HEK293 (cell line): ENCODE measurements at regions not wholly inside any gene's neighbourhood (a gene's known extent, or its start where the extent isn't known, plus 50 kb on each side); places are given as distances from the start of the nearest gene placed in this dataset.

Experiments used
- CTCF ChIA-PET: fragments of 350-600 bp; formaldehyde crosslinking; extraction: SDS; loops from one replicate; lab custom pipeline; 2021; ENCODE audit warnings: antibody characterized with exemption; lab: Yijun Ruan, JAX
- POLR2A ChIA-PET: fragments of 300-600 bp; formaldehyde crosslinking; extraction: SDS; loops from one replicate; lab custom pipeline; 2020; ENCODE audit warnings: antibody characterized with exemption, inconsistent platforms; lab: Yijun Ruan, JAX
- H3K27ac ChIP-seq: fragments of 200-500 bp; sonication (Bioruptor generic); 2 replicates; pipeline ENCODE4 v1.5.1; 2014; ENCODE audit warnings: low read depth, low read length, control low read depth, inconsistent platforms; ENCODE audit errors: extremely low read depth
- H3K36me3 ChIP-seq, 2 experiments: fragments of 200-500 bp in 1 of 2; sonication (Bioruptor generic) in 1 of 2; 1 replicate in 1 of 2; 2 replicates in 1 of 2; pipeline ENCODE4 v1.5.1; 2014 to 2017; ENCODE audit warnings: inconsistent platforms in 2 of 2, low read length in 2 of 2; ENCODE audit not compliant: control insufficient read depth in 2 of 2, insufficient read depth in 1 of 2
- H3K4me1 ChIP-seq: fragments of 200-500 bp; sonication (Bioruptor generic); 2 replicates; pipeline ENCODE4 v1.5.1; 2014; ENCODE audit warnings: mild to moderate bottlenecking, low read length, inconsistent platforms; ENCODE audit not compliant: control insufficient read depth, insufficient read depth
- H3K4me3 ChIP-seq: 2 replicates; pipeline ENCODE4 v1.5.1; 2011; ENCODE audit warnings: low read depth, mild to moderate bottlenecking, control low read depth, low read length, moderate library complexity
- H3K9me3 ChIP-seq: fragments of 200-500 bp; sonication (Bioruptor generic); 2 replicates; pipeline ENCODE4 v1.5.1; 2014; ENCODE audit warnings: low read depth, low read length, inconsistent platforms; ENCODE audit not compliant: control insufficient read depth, insufficient read depth
- KLF10 ChIP-seq: fragments of 450-650 bp; IDR thresholded peaks from 2 replicates; pipeline ENCODE4 v1.5.1; 2018; ENCODE audit warnings: missing biosample characterization, mild to moderate bottlenecking, missing genetic modification characterization
- KLF7 ChIP-seq: fragments of 450-650 bp; formaldehyde crosslinking; IDR thresholded peaks from 2 replicates; pipeline ENCODE4 v1.5.1; 2016; ENCODE audit warnings: missing biosample characterization, missing genetic modification characterization, borderline replicate concordance
- OSR2 ChIP-seq: fragments of 450-650 bp; formaldehyde crosslinking; IDR thresholded peaks from 2 replicates; pipeline ENCODE4 v1.5.1; 2016; ENCODE audit warnings: missing biosample characterization, missing genetic modification characterization
- SP2 ChIP-seq: fragments of 450-650 bp; formaldehyde crosslinking; IDR thresholded peaks from 2 replicates; pipeline ENCODE4 v1.5.1; 2016; ENCODE audit warnings: missing biosample characterization, missing genetic modification characterization
- ZBTB1 ChIP-seq: fragments of 450-650 bp; formaldehyde crosslinking; IDR thresholded peaks from 2 replicates; pipeline ENCODE4 v1.5.1; 2016; ENCODE audit warnings: missing biosample characterization, missing genetic modification characterization
- ZBTB21 ChIP-seq: fragments of 450-650 bp; formaldehyde crosslinking; IDR thresholded peaks from 2 replicates; pipeline ENCODE4 v1.5.1; 2017; ENCODE audit warnings: missing biosample characterization, missing genetic modification characterization
- ZFP3 ChIP-seq: fragments of 450-650 bp; formaldehyde crosslinking; IDR thresholded peaks from 2 replicates; pipeline ENCODE4 v1.5.1; 2016; ENCODE audit warnings: low read depth, missing biosample characterization, missing genetic modification characterization
- ZNF324 ChIP-seq: fragments of 450-650 bp; formaldehyde crosslinking; IDR thresholded peaks from 2 replicates; pipeline ENCODE4 v1.5.1; 2016; ENCODE audit warnings: missing biosample characterization, missing genetic modification characterization
- ZNF341 ChIP-seq: fragments of 450-650 bp; formaldehyde crosslinking; IDR thresholded peaks from 2 replicates; pipeline ENCODE4; 2016; ENCODE audit warnings: low read depth, missing biosample characterization, missing genetic modification characterization
- ZNF530 ChIP-seq: fragments of 450-650 bp; formaldehyde crosslinking; IDR thresholded peaks from 2 replicates; pipeline ENCODE4 v1.5.1; 2016; ENCODE audit warnings: low read depth, missing biosample characterization, missing genetic modification characterization
- ZNF549 ChIP-seq: fragments of 450-650 bp; IDR thresholded peaks from 2 replicates; pipeline ENCODE4 v1.5.1; 2018; ENCODE audit warnings: missing biosample characterization, missing genetic modification characterization, mild to moderate bottlenecking, inconsistent platforms, moderate library complexity
- ZNF623 ChIP-seq: fragments of 450-650 bp; formaldehyde crosslinking; IDR thresholded peaks from 2 replicates; pipeline ENCODE4 v1.5.1; 2016; ENCODE audit warnings: missing biosample characterization, missing genetic modification characterization
- ZNF777 ChIP-seq: fragments of 450-650 bp; formaldehyde crosslinking; IDR thresholded peaks from 2 replicates; pipeline ENCODE4 v1.5.1; 2017; ENCODE audit warnings: missing biosample characterization, missing genetic modification characterization, borderline replicate concordance
- TF ChIP-seq, protein P1 (sequence below): fragments of 450-650 bp; formaldehyde crosslinking; IDR thresholded peaks from 2 replicates; pipeline ENCODE4 v1.5.1; 2016; ENCODE audit warnings: missing biosample characterization, missing genetic modification characterization, borderline replicate concordance
- TF ChIP-seq, protein P2 (sequence below): fragments of 450-650 bp; formaldehyde crosslinking; IDR thresholded peaks from 2 replicates; pipeline ENCODE4 v1.5.1; 2016; ENCODE audit warnings: missing biosample characterization, missing genetic modification characterization
- TF ChIP-seq, protein P3 (sequence below): fragments of 450-650 bp; formaldehyde crosslinking; IDR thresholded peaks from 2 replicates; pipeline ENCODE4 v1.5.0; 2017; ENCODE audit warnings: missing biosample characterization, missing genetic modification characterization, borderline replicate concordance
- TF ChIP-seq, protein P4 (sequence below): fragments of 450-650 bp; formaldehyde crosslinking; IDR thresholded peaks from 2 replicates; pipeline ENCODE4 v1.5.1; 2016; ENCODE audit warnings: missing biosample characterization, missing genetic modification characterization

DNA sequence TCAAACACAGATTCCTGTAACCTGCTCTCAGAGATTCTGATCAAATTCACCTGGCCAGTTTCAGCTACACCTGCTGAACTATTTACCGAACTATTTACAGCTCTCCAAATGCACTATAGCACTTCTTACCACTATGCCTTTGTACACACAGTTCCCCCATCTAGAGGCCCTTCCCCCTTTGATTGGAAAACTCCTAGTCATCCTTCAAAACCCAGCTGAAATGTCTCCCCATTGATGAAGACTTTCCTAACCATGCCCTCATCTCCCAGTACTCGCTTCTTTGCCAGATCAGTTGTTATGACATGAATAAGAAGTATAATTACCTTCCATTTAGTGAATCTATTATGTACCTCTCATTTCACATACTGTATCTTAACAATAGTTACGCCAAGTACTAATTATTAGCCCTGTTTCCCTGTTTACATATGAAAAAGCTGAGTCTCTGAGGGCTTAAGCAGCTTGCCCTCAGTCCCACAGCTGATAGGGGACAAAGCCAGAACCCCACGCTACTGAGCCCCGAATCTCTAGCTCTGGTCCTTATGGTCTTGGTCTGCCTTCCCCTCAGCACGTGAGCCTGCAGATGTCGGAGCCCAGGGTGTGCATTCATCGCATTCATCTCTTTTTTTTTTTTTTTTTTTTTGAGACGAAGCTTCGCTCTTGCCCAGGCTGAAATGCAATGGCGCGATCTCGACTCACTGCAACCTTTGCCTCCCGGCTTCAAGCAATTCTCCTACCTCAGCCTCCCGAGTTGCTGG, 64.7 kb upstream of the ASAP2 start:
- ChIA-PET CTCF (interaction anchor here (0.6 to 4.1 kb wide), 26 partner anchors 11 to 1921 kb away, joined by 3 to 25 read pairs (median 4); no protein-coding TSS in a partner anchor), POLR2A (interaction anchor here (1.3 kb wide), 1 partner anchor 15 kb away, joined by 3 read pairs; no protein-coding TSS in a partner anchor)
- no peaks in the 10 kb centered on the region for H3K9me3 ChIP-seq
- H3K36me3 ChIP-seq: no peaks in the 10 kb centered on the region
- H3K4me3 ChIP-seq: no peak overlapping the region
- H3K4me1 ChIP-seq: peaks cover 2% of the 10 kb centered on the region; the same call in 1 of the 2 replicates
- H3K27ac ChIP-seq: no peak overlapping the region
- TF ChIP-seq ZNF324 (tag by site-specific recombination) (no peak), ZFP3 (tag by site-specific recombination) (peak; percentile 87)
- TF ChIP-seq, all 188 proteins: peak for 1

DNA sequence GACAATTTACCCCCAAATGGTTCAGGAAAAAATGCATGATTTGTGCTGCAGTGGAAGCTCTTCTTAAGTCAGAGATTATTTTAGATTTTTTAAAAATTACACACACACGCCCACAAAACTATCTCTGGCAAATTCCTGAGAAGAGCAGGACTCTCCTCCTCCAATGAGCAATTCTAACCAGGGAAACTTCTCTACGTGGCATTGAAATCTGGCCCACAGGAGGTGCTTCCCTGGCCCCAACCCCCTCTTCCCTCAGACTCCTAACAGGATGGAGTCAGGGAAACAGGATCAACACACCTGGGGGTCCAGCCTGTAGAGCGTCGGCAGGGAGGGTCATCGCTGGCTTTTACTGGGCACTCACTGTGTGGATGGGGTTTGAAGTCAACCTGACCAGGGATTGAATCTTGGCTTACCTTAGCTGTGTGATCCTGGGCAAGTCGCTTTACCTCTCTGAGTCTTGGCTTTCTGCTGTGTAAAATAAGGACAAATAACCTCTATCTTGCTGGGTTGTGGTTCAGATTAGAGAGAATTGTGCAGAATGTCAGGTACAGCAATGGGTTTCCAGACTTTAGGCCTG, 65.4 kb upstream of the ASAP2 start:
- ChIA-PET CTCF (interaction anchor here (0.6 to 4.1 kb wide), 14 partner anchors 16 to 320 kb away, joined by 3 to 25 read pairs (median 4); no protein-coding TSS in a partner anchor), POLR2A (interaction anchor here (0.7 kb wide), 1 partner anchor 197 kb away, joined by 3 read pairs; no protein-coding TSS in a partner anchor)
- H3K9me3 ChIP-seq: no peaks in the 10 kb centered on the region
- TF ChIP-seq ZBTB21 (tag by site-specific recombination) (no peak), KLF10 (tag by site-specific recombination) (no peak), ZNF530 (tag by site-specific recombination) (no peak), SP2 (tag by site-specific recombination) (no peak), ZNF777 (tag by site-specific recombination) (no peak), ZNF623 (tag by site-specific recombination) (no peak), ZNF341 (tag by site-specific recombination) (no peak), KLF7 (tag by site-specific recombination) (no peak), OSR2 (no peak), ZNF549 (tag by site-specific recombination) (no peak), ZBTB1 (no peak)
- TF ChIP-seq, protein P1, sequence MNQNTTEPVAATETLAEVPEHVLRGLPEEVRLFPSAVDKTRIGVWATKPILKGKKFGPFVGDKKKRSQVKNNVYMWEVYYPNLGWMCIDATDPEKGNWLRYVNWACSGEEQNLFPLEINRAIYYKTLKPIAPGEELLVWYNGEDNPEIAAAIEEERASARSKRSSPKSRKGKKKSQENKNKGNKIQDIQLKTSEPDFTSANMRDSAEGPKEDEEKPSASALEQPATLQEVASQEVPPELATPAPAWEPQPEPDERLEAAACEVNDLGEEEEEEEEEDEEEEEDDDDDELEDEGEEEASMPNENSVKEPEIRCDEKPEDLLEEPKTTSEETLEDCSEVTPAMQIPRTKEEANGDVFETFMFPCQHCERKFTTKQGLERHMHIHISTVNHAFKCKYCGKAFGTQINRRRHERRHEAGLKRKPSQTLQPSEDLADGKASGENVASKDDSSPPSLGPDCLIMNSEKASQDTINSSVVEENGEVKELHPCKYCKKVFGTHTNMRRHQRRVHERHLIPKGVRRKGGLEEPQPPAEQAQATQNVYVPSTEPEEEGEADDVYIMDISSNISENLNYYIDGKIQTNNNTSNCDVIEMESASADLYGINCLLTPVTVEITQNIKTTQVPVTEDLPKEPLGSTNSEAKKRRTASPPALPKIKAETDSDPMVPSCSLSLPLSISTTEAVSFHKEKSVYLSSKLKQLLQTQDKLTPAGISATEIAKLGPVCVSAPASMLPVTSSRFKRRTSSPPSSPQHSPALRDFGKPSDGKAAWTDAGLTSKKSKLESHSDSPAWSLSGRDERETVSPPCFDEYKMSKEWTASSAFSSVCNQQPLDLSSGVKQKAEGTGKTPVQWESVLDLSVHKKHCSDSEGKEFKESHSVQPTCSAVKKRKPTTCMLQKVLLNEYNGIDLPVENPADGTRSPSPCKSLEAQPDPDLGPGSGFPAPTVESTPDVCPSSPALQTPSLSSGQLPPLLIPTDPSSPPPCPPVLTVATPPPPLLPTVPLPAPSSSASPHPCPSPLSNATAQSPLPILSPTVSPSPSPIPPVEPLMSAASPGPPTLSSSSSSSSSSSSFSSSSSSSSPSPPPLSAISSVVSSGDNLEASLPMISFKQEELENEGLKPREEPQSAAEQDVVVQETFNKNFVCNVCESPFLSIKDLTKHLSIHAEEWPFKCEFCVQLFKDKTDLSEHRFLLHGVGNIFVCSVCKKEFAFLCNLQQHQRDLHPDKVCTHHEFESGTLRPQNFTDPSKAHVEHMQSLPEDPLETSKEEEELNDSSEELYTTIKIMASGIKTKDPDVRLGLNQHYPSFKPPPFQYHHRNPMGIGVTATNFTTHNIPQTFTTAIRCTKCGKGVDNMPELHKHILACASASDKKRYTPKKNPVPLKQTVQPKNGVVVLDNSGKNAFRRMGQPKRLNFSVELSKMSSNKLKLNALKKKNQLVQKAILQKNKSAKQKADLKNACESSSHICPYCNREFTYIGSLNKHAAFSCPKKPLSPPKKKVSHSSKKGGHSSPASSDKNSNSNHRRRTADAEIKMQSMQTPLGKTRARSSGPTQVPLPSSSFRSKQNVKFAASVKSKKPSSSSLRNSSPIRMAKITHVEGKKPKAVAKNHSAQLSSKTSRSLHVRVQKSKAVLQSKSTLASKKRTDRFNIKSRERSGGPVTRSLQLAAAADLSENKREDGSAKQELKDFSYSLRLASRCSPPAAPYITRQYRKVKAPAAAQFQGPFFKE: no peak
- TF ChIP-seq, protein P2, sequence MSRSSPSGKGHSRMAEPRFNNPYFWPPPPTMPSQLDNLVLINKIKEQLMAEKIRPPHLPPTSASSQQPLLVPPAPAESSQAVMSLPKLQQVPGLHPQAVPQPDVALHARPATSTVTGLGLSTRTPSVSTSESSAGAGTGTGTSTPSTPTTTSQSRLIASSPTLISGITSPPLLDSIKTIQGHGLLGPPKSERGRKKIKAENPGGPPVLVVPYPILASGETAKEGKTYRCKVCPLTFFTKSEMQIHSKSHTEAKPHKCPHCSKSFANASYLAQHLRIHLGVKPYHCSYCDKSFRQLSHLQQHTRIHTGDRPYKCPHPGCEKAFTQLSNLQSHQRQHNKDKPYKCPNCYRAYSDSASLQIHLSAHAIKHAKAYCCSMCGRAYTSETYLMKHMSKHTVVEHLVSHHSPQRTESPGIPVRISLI (tag by site-specific recombination): no peak
- TF ChIP-seq, protein P3, sequence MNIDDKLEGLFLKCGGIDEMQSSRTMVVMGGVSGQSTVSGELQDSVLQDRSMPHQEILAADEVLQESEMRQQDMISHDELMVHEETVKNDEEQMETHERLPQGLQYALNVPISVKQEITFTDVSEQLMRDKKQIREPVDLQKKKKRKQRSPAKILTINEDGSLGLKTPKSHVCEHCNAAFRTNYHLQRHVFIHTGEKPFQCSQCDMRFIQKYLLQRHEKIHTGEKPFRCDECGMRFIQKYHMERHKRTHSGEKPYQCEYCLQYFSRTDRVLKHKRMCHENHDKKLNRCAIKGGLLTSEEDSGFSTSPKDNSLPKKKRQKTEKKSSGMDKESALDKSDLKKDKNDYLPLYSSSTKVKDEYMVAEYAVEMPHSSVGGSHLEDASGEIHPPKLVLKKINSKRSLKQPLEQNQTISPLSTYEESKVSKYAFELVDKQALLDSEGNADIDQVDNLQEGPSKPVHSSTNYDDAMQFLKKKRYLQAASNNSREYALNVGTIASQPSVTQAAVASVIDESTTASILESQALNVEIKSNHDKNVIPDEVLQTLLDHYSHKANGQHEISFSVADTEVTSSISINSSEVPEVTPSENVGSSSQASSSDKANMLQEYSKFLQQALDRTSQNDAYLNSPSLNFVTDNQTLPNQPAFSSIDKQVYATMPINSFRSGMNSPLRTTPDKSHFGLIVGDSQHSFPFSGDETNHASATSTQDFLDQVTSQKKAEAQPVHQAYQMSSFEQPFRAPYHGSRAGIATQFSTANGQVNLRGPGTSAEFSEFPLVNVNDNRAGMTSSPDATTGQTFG (tag by site-specific recombination): no peak
- TF ChIP-seq, protein P4, sequence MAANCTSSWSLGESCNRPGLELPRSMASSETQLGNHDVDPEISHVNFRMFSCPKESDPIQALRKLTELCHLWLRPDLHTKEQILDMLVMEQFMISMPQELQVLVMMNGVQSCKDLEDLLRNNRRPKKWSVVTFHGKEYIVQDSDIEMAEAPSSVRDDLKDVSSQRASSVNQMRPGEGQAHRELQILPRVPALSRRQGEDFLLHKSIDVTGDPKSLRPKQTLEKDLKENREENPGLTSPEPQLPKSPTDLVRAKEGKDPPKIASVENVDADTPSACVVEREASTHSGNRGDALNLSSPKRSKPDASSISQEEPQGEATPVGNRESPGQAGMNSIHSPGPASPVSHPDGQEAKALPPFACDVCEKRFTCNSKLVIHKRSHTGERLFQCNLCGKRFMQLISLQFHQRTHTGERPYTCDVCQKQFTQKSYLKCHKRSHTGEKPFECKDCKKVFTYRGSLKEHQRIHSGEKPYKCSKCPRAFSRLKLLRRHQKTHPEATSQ (tag by site-specific recombination): no peak
- H3K4me1 ChIP-seq: peaks cover 2% of the 10 kb centered on the region; the same call in 1 of the 2 replicates
- H3K27ac ChIP-seq: no peak overlapping the region
- no peaks in the 10 kb centered on the region for H3K36me3 ChIP-seq
- H3K4me3 ChIP-seq: no peak overlapping the region
